Endothelial cell of umbilical vein (primary cell): ENCODE measurements at regions not wholly inside any gene's neighbourhood (a gene's known extent, or its start where the extent isn't known, plus 50 kb on each side); places are given as distances from the start of the nearest gene placed in this dataset.

Experiments used
- BruUV-seq: library from RNA; stranded (reverse); fragments of 400-500 nt; replicated peaks from 2 replicates; lab custom pipeline; 2021; lab: Mats Ljungman, UMichigan
- CTCF ChIA-PET: fragments of 300-600, 350-600 bp; sonication (Branson Sonifier 250); formaldehyde crosslinking; loops from one replicate; lab custom pipeline; 2021; ENCODE audit warnings: antibody characterized with exemption, inconsistent platforms; lab: Charles Lee
- POLR2A ChIA-PET: fragments of 300-600, 350-600 bp; sonication (Branson Sonifier 250); formaldehyde crosslinking; loops from one replicate; lab custom pipeline; 2021; ENCODE audit warnings: antibody characterized with exemption, inconsistent platforms; lab: Charles Lee
- DNase-seq: peaks from one replicate; pipeline ENCODE4 v3.0.0-alpha.2; 2011; ENCODE audit warnings: low read depth, low spot score
- FAIRE-seq: peaks from 2 replicates; lab custom pipeline; 2011; peaks lifted over from hg19 to GRCh38; lab: Jason Lieb, UNC
- H2AFZ ChIP-seq: 2 replicates; pipeline ENCODE4 v1.6.0; 2012; ENCODE audit warnings: low read depth, low read length, control low read depth, inconsistent platforms
- H3K27ac ChIP-seq: 2 replicates; pipeline ENCODE4 v1.5.1; 2011; ENCODE audit warnings: low read depth, mild to moderate bottlenecking, control low read depth, low read length, moderate library complexity; ENCODE audit not compliant: insufficient read depth
- H3K27me3 ChIP-seq, 2 experiments: 2 replicates each; pipeline versions ENCODE4 v1.6.0 to v1.6.1; 2011; ENCODE audit warnings: low read length in 2 of 2, mixed read lengths in 1 of 2; ENCODE audit not compliant: control insufficient read depth in 2 of 2, insufficient read depth in 2 of 2
- H3K36me3 ChIP-seq, 2 experiments: 2 replicates in 1 of 2; 3 replicates in 1 of 2; pipeline ENCODE4 v1.5.1; 2011; ENCODE audit warnings: low read length in 2 of 2, mild to moderate bottlenecking in 1 of 2, moderate library complexity in 1 of 2; ENCODE audit not compliant: control insufficient read depth in 2 of 2, insufficient read depth in 2 of 2; ENCODE audit errors: extremely low read depth in 1 of 2
- H3K4me1 ChIP-seq: 3 replicates; pipeline ENCODE4 v1.5.1; 2011; ENCODE audit warnings: mild to moderate bottlenecking, low read length; ENCODE audit not compliant: control insufficient read depth, insufficient read depth; ENCODE audit errors: extremely low read depth
- H3K4me2 ChIP-seq: 2 replicates; pipeline ENCODE4 v1.6.1; 2011; ENCODE audit warnings: low read length, control low read depth, mixed read lengths; ENCODE audit not compliant: insufficient read depth
- H3K4me3 ChIP-seq, 3 experiments: fragments of 200-600 bp in 1 of 3; sonication (generic), shearing (Covaris generic) in 1 of 3; replicated peaks in 1 of 3; 2 replicates each; pipeline ENCODE4 v1.5.1; 2011 to 2016; ENCODE audit warnings: control low read depth in 3 of 3, low read length in 3 of 3, mild to moderate bottlenecking in 2 of 3, inconsistent platforms in 1 of 3, low read depth in 1 of 3, moderate library complexity in 1 of 3; ENCODE audit not compliant: insufficient read depth in 1 of 3
- H3K79me2 ChIP-seq: 2 replicates; pipeline ENCODE4 v1.6.0; 2012; ENCODE audit warnings: low read length, inconsistent platforms; ENCODE audit not compliant: control insufficient read depth, insufficient read depth
- H3K9ac ChIP-seq: replicated peaks from 2 replicates; pipeline ENCODE3; 2011; ENCODE audit warnings: low read length, control low read depth; ENCODE audit not compliant: insufficient read depth; ENCODE audit errors: extremely low read depth
- H3K9me1 ChIP-seq: replicated peaks from 3 replicates; pipeline ENCODE4 v1.6.0; 2011; ENCODE audit warnings: mild to moderate bottlenecking, low read length; ENCODE audit not compliant: control insufficient read depth, insufficient read depth; ENCODE audit errors: extremely low read depth
- H3K9me3 ChIP-seq: replicated peaks from 2 replicates; pipeline ENCODE4 v1.5.1; 2012; ENCODE audit warnings: low read length, inconsistent platforms; ENCODE audit not compliant: control insufficient read depth, insufficient read depth
- H4K20me1 ChIP-seq: replicated peaks from 2 replicates; pipeline ENCODE3; 2011; ENCODE audit warnings: mild to moderate bottlenecking, low read length; ENCODE audit not compliant: control insufficient read depth, insufficient read depth; ENCODE audit errors: extremely low read depth
- CTCF ChIP-seq, 2 donors: IDR thresholded peaks; 1 replicate in 1 of 2; 2 replicates in 1 of 2; pipeline ENCODE4 v1.5.1; 2011; ENCODE audit warnings: low read length in 2 of 2, mild to moderate bottlenecking in 2 of 2, moderate library complexity in 2 of 2, control low read depth in 1 of 2, inconsistent platforms in 1 of 2, low read depth in 1 of 2; ENCODE audit not compliant: insufficient read depth in 1 of 2; ENCODE audit errors: extremely low read depth in 1 of 2
- EZH2 ChIP-seq: IDR thresholded peaks from 2 replicates; pipeline ENCODE4 v1.6.1; 2012; ENCODE audit warnings: borderline replicate concordance, low read depth, mild to moderate bottlenecking, moderate library complexity, low read length, inconsistent platforms; ENCODE audit not compliant: severe bottlenecking
- FOS ChIP-seq: IDR thresholded peaks from 2 replicates; pipeline ENCODE4 v1.6.1; 2011; ENCODE audit warnings: mild to moderate bottlenecking, low read length, moderate library complexity, borderline replicate concordance; ENCODE audit not compliant: insufficient read depth
- GATA2 ChIP-seq: IDR thresholded peaks from 2 replicates; pipeline ENCODE4 v1.7.0; 2011; ENCODE audit warnings: low read depth, mild to moderate bottlenecking, moderate library complexity, mixed read lengths, low read length; ENCODE audit not compliant: insufficient read length, insufficient read depth
- JUN ChIP-seq: IDR thresholded peaks from 2 replicates; pipeline ENCODE4 v1.6.1; 2011; ENCODE audit warnings: borderline replicate concordance, low read depth; ENCODE audit not compliant: insufficient read length, insufficient read depth
- MAX ChIP-seq: IDR thresholded peaks from 2 replicates; pipeline ENCODE4 v1.6.1; 2011; ENCODE audit not compliant: insufficient read depth, insufficient read length
- MYC ChIP-seq: IDR thresholded peaks from one replicate; pipeline ENCODE4 v1.6.1; 2011; ENCODE audit warnings: mild to moderate bottlenecking, low read depth, low read length
- POLR2A ChIP-seq: IDR thresholded peaks from 2 replicates; pipeline ENCODE4 v1.6.1; 2012; ENCODE audit warnings: low read depth, mild to moderate bottlenecking, control low read depth, low read length
- POLR2AphosphoS5 ChIP-seq: IDR thresholded peaks from 2 replicates; pipeline ENCODE4 v1.6.1; 2012; ENCODE audit warnings: low read depth, mild to moderate bottlenecking, control low read depth, low read length, moderate library complexity; ENCODE audit not compliant: insufficient read depth
- dilution Hi-C: fragments of 300-500 bp; cut with MboI; formaldehyde crosslinking; loops from one replicate; pipeline ENCODE4 v1.15.0; 2019; ENCODE audit warnings: low sequenced_read_pairs; ENCODE audit not compliant: extremely low pct_ligation_motif_present
- intact Hi-C: fragments of 100-400 bp; cut with micrococcal nuclease; formaldehyde crosslinking; loops from one replicate; pipeline ENCODE4 v1.10.0; 2022

GRCh38 chr6:138007014-138007472 is 100.2 kb downstream of the PERP start:
- Histone ChIP-seq H3K36me3 (no peaks in the 10 kb centered on the region), H3K27me3 (no peaks in the 10 kb centered on the region), H3K27ac (no peak overlapping the region), H3K4me1 (no peaks in the 10 kb centered on the region), H2AFZ (no peak overlapping the region), H3K4me2 (no peak overlapping the region), H3K9me3 (no peaks in the 10 kb centered on the region), H3K9ac (no peak overlapping the region), H3K4me3 (no peak overlapping the region), H3K79me2 (no peaks in the 10 kb centered on the region), H4K20me1 (no peaks in the 10 kb centered on the region), H3K9me1 (no peaks in the 10 kb centered on the region)
- intact Hi-C loops (loop anchor here (1.0 kb wide), 1 partner anchor 302 kb away; no protein-coding TSS in a partner anchor), dilution Hi-C loops (no loop called here)
- peak; percentile 50 to 63 for TF ChIP-seq CTCF (IDR thresholded peaks at IDR 0.05; ENCODE audit: extremely low read depth in 1 of 2, insufficient read depth in 1 of 2, low read depth in 1 of 2, low read length in 2 of 2)
- no peak for TF ChIP-seq MYC
- FAIRE-seq (peak; percentile 65), DNase-seq (peak; percentile 27)
- ChIA-PET POLR2A (no interaction called here), CTCF (interaction anchor here (0.6 to 5.4 kb wide), 37 partner anchors 10 to 913 kb away, joined by 3 to 72 read pairs (median 4); partner anchors contain the start of gene TNFAIP3)
- BruUV-seq: no TSS peak

- intact Hi-C loops: no loop called here
- no peaks in the 10 kb centered on the region for H3K4me1 ChIP-seq
- no peaks in the 10 kb centered on the region for H3K9me1 ChIP-seq
- H3K27me3 ChIP-seq: no peaks in the 10 kb centered on the region
- H3K4me2 ChIP-seq: no peak overlapping the region
- TF ChIP-seq CTCF (IDR thresholded peaks at IDR 0.05; ENCODE audit: extremely low read depth in 1 of 2, insufficient read depth in 1 of 2, low read depth in 1 of 2, low read length in 2 of 2) (no peak), MAX (no peak), EZH2 (no peak), POLR2A (no peak), JUN (no peak), GATA2 (no peak), POLR2AphosphoS5 (no peak), MYC (no peak), FOS (no peak)
- DNase-seq (no peak), FAIRE-seq (no peak)
- H3K9ac ChIP-seq: no peak overlapping the region
- ChIA-PET POLR2A (no interaction called here), CTCF (interaction anchor here (0.7 to 5.4 kb wide), 9 partner anchors 8 to 304 kb away, joined by 3 to 72 read pairs (median 5); no protein-coding TSS in a partner anchor)
- H3K4me3 ChIP-seq: no peak overlapping the region
- no peak overlapping the region for H3K27ac ChIP-seq
- no peak overlapping the region for H2AFZ ChIP-seq
- H3K79me2 ChIP-seq: no peaks in the 10 kb centered on the region
- no peaks in the 10 kb centered on the region for H3K36me3 ChIP-seq
- no peaks in the 10 kb centered on the region for H3K9me3 ChIP-seq
- dilution Hi-C loops: no loop called here
- no TSS peak for BruUV-seq
- H4K20me1 ChIP-seq: no peaks in the 10 kb centered on the region
Measured at GRCh38 chr6:138008791-138009190, 98.4 kb downstream of the PERP start.
